ENCODE measurements at regions not wholly inside any gene's neighbourhood (a gene's known extent, or its start where the extent isn't known, plus 50 kb on each side); places are given as distances from the start of the nearest gene placed in this dataset.
A peak's percentile ranks its signal among the peaks of the same experiment; 100 is the strongest.
"Not testable (repeated sequence)": the region's sequence is repeated elsewhere in the genome, so short reads cannot be mapped to it uniquely, and the experiment has no call there.

GRCh38 chr10:121677880-121678279, 79.6 kb upstream of the FGFR2 start:
- H3K4me3 ChIP-seq (ENCODE audit: low read length in 2 of 2), result no peak overlapping the region
- H3K9ac ChIP-seq (ENCODE audit: low read depth in 1 of 2, low read length in 2 of 2), result no peak overlapping the region
- H3K9me3 ChIP-seq (ENCODE audit: control insufficient read depth in 2 of 2, low read length in 2 of 2), result no peaks in the 10 kb centered on the region
- no peaks in the 10 kb centered on the region for H3K36me3 ChIP-seq (ENCODE audit: control insufficient read depth in 2 of 2, insufficient read depth in 2 of 2, low read length in 2 of 2)
- no peaks in the 10 kb centered on the region for H3K27me3 ChIP-seq (ENCODE audit: control insufficient read depth in 2 of 2, insufficient read depth in 2 of 2, low read length in 2 of 2)
- no peak overlapping the region for H3K27ac ChIP-seq (ENCODE audit: low read depth in 2 of 2, low read length in 2 of 2)
- H3K4me1 ChIP-seq (ENCODE audit: control insufficient read depth in 2 of 2, insufficient read depth in 2 of 2, low read length in 2 of 2), result no peaks in the 10 kb centered on the region

DNA sequence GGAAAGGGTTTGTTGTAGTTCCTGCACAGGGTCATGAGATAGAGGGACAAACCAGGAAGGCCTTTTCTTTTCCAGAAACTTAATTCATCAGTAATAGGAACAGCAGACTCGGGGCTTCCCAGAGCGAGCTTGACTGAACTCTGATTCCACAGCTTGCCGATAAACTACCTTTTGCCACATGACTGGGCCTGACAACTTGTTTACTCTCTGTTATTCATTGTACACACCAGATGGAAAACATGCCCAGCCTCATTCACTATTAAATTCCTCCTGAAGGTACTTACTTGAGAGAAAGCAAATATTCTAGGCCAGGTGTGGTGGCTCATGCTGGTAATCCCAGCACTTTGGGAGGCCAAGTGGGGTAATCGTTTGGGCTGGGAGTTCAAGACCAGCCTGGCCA, 77.1 kb upstream of the FGFR2 start:
- Histone ChIP-seq H3K36me3 (ENCODE audit: control insufficient read depth in 2 of 2, insufficient read depth in 2 of 2, low read length in 2 of 2) (no peaks in the 10 kb centered on the region), H3K4me3 (ENCODE audit: low read length in 2 of 2) (no peak overlapping the region)

DNA sequence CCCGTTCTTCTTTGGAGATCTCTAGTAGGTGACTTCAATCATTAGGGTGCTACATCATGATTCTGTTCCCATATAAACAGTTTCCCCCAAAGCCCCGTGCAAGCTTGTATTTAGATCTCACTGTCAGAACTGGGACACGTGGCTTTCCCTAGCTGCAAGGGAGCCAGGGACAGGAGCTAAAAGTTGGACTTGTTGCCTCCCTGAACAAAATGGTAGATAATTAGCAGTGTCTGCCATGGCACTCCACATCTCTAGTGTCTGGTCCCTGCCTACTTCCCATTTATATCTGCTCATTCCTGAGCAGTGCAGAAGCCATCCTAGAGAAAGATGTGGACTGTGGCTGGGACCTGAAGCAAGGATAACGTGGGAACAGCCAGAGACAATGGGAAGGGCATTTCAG, 76.6 kb upstream of the FGFR2 start:
- H3K9ac ChIP-seq (ENCODE audit: low read depth in 1 of 2, low read length in 2 of 2), result no peak overlapping the region
- no peaks in the 10 kb centered on the region for H3K27me3 ChIP-seq (ENCODE audit: control insufficient read depth in 2 of 2, insufficient read depth in 2 of 2, low read length in 2 of 2)
- no peaks in the 10 kb centered on the region for H3K9me3 ChIP-seq (ENCODE audit: control insufficient read depth in 2 of 2, low read length in 2 of 2)
- H3K27ac ChIP-seq (ENCODE audit: low read depth in 2 of 2, low read length in 2 of 2), result no peak overlapping the region
- no peak overlapping the region for H3K4me3 ChIP-seq (ENCODE audit: low read length in 2 of 2)
- no peaks in the 10 kb centered on the region for H3K36me3 ChIP-seq (ENCODE audit: control insufficient read depth in 2 of 2, insufficient read depth in 2 of 2, low read length in 2 of 2)
- no peaks in the 10 kb centered on the region for H3K4me1 ChIP-seq (ENCODE audit: control insufficient read depth in 2 of 2, insufficient read depth in 2 of 2, low read length in 2 of 2)

More for the DNA sequence above, 77.1 kb upstream of the FGFR2 start:
- Histone ChIP-seq H3K27me3 (ENCODE audit: control insufficient read depth in 2 of 2, insufficient read depth in 2 of 2, low read length in 2 of 2) (no peaks in the 10 kb centered on the region), H3K9ac (ENCODE audit: low read depth in 1 of 2, low read length in 2 of 2) (no peak overlapping the region), H3K4me1 (ENCODE audit: control insufficient read depth in 2 of 2, insufficient read depth in 2 of 2, low read length in 2 of 2) (no peaks in the 10 kb centered on the region), H3K9me3 (ENCODE audit: control insufficient read depth in 2 of 2, low read length in 2 of 2) (no peaks in the 10 kb centered on the region), H3K27ac (ENCODE audit: low read depth in 2 of 2, low read length in 2 of 2) (no peak overlapping the region)

DNA sequence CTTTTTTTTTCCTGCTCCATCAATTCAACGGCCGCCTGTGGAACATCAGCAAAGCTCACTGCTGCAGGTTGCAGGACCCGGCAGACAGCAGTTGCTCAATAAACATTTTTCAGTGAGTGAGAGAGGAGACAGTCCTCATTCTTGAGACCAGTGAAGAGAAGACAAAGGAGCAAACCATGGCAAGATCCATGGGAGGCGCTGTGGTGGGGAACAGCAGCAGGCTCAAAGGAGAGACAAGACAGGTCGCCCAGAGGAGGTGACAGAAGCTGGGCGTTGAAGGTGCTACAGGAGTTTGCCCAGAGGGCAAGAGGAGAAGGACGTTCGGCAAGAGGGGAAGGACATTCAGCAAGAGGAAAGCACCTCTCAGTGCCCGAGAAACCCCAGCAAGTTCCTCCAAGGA, 74.5 kb upstream of the FGFR2 start:
- no peak overlapping the region for H3K27ac ChIP-seq (ENCODE audit: low read depth in 2 of 2, low read length in 2 of 2)
- H3K36me3 ChIP-seq (ENCODE audit: control insufficient read depth in 2 of 2, insufficient read depth in 2 of 2, low read length in 2 of 2), result no peaks in the 10 kb centered on the region
- no peak overlapping the region for H3K4me3 ChIP-seq (ENCODE audit: low read length in 2 of 2)
- no peak overlapping the region for H3K9ac ChIP-seq (ENCODE audit: low read depth in 1 of 2, low read length in 2 of 2)
- no peaks in the 10 kb centered on the region for H3K4me1 ChIP-seq (ENCODE audit: control insufficient read depth in 2 of 2, insufficient read depth in 2 of 2, low read length in 2 of 2)
- no peaks in the 10 kb centered on the region for H3K27me3 ChIP-seq (ENCODE audit: control insufficient read depth in 2 of 2, insufficient read depth in 2 of 2, low read length in 2 of 2)
- H3K9me3 ChIP-seq (ENCODE audit: control insufficient read depth in 2 of 2, low read length in 2 of 2), result no peaks in the 10 kb centered on the region

DNA sequence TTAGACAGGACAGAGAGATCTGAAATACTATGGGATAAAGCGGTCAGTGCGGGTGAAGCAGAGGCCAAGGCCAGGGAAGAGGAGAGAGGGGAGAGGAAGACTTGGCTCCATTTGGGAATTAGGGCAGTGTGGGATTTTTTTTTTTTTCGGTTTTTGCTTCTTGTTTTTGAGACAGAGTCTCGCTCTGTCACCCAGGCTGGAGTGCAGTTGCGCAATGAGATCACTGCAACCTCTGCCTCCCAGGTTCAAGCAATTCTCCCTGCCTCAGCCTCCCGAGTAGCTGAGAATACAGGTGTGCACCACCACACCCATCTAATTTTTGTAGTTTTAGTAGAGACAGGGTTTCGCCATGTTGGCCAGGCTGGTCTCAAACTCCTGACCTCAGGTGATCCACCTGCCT, 71.6 kb upstream of the FGFR2 start:
- not testable (repeated sequence) for H3K4me1 ChIP-seq (ENCODE audit: control insufficient read depth in 2 of 2, insufficient read depth in 2 of 2, low read length in 2 of 2); H3K9me3 ChIP-seq (ENCODE audit: control insufficient read depth in 2 of 2, low read length in 2 of 2); H3K4me3 ChIP-seq (ENCODE audit: low read length in 2 of 2); H3K27ac ChIP-seq (ENCODE audit: low read depth in 2 of 2, low read length in 2 of 2); H3K9ac ChIP-seq (ENCODE audit: low read depth in 1 of 2, low read length in 2 of 2); H3K27me3 ChIP-seq (ENCODE audit: control insufficient read depth in 2 of 2, insufficient read depth in 2 of 2, low read length in 2 of 2); H3K36me3 ChIP-seq (ENCODE audit: control insufficient read depth in 2 of 2, insufficient read depth in 2 of 2, low read length in 2 of 2)

- Histone ChIP-seq H3K4me1 (ENCODE audit: control insufficient read depth in 2 of 2, insufficient read depth in 2 of 2, low read length in 2 of 2) (no peaks in the 10 kb centered on the region), H3K9me3 (ENCODE audit: control insufficient read depth in 2 of 2, low read length in 2 of 2) (no peaks in the 10 kb centered on the region), H3K36me3 (ENCODE audit: control insufficient read depth in 2 of 2, insufficient read depth in 2 of 2, low read length in 2 of 2) (no peaks in the 10 kb centered on the region), H3K4me3 (ENCODE audit: low read length in 2 of 2) (no peak overlapping the region), H3K9ac (ENCODE audit: low read depth in 1 of 2, low read length in 2 of 2) (no peak overlapping the region), H3K27me3 (ENCODE audit: control insufficient read depth in 2 of 2, insufficient read depth in 2 of 2, low read length in 2 of 2) (no peaks in the 10 kb centered on the region), H3K27ac (ENCODE audit: low read depth in 2 of 2, low read length in 2 of 2) (no peak overlapping the region)
These were observed 70.8 kb upstream of the FGFR2 start for GRCh38 chr10:121669028-121669374.

DNA sequence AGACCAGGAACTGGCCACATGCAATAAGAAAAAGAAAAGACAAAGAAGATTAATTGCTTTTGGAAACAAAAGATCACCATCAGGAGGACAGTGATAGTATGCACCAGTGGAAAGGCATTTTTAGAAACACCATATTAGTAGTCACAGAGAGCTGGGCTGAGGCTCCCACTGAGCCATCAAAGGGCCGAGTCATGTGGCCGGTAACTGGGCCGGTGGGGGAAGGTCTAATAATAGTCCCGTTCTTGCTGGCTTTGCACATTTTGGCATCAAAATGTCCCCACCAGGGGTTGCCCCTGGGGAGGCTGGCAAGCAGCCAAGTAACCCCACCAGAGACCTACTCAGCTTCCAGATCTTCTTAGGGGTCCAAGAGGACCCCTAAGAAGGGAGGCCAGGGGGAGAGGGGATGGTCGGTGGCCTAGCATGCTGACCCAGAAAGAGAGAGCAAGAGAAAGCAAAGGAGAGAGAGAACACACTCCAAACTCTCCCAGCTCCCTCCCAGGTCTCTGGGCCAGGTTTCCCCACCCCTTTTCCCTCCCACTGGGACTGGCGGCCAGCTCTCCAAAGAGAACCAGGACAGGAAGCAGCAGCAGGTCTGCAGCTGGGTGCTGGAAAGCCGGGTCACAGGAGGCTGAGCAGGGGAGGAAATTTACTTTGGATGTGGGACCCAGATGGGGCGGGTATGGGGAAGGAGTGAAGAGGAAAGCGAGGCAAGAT, 70.2 kb upstream of the FGFR2 start:
- no peak overlapping the region for H3K9ac ChIP-seq (ENCODE audit: low read depth in 1 of 2, low read length in 2 of 2)
- H3K27me3 ChIP-seq (ENCODE audit: control insufficient read depth in 2 of 2, insufficient read depth in 2 of 2, low read length in 2 of 2), result no peaks in the 10 kb centered on the region
- H3K4me1 ChIP-seq (ENCODE audit: control insufficient read depth in 2 of 2, insufficient read depth in 2 of 2, low read length in 2 of 2), result no peaks in the 10 kb centered on the region
- no peaks in the 10 kb centered on the region for H3K9me3 ChIP-seq (ENCODE audit: control insufficient read depth in 2 of 2, low read length in 2 of 2)
- peak overlapping the region in 1 of 2 donors; percentile 41 for H3K27ac ChIP-seq (ENCODE audit: low read depth in 2 of 2, low read length in 2 of 2)
- no peaks in the 10 kb centered on the region for H3K36me3 ChIP-seq (ENCODE audit: control insufficient read depth in 2 of 2, insufficient read depth in 2 of 2, low read length in 2 of 2)
- no peak overlapping the region for H3K4me3 ChIP-seq (ENCODE audit: low read length in 2 of 2)

DNA sequence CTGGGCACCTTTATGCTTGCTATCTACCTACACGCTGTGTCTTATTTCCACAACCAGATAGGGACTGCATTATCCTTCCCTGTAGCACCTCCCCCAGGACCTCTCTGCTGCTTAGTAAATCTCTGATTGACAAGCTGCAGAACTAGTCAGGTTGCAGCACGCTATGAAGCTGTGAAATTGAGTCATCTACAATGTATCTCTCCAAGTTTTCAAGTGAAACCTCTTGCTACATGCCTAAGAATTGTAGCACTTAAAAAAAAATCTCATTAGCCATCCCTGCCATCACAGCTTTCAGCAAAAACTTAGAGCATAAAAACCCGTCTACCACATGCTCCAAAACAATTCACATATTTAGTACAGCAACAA, 69.7 kb upstream of the FGFR2 start:
- Histone ChIP-seq H3K4me1 (ENCODE audit: control insufficient read depth in 2 of 2, insufficient read depth in 2 of 2, low read length in 2 of 2) (no peaks in the 10 kb centered on the region), H3K27ac (ENCODE audit: low read depth in 2 of 2, low read length in 2 of 2) (no peak overlapping the region), H3K27me3 (ENCODE audit: control insufficient read depth in 2 of 2, insufficient read depth in 2 of 2, low read length in 2 of 2) (no peaks in the 10 kb centered on the region), H3K4me3 (ENCODE audit: low read length in 2 of 2) (no peak overlapping the region), H3K9me3 (ENCODE audit: control insufficient read depth in 2 of 2, low read length in 2 of 2) (no peaks in the 10 kb centered on the region), H3K9ac (ENCODE audit: low read depth in 1 of 2, low read length in 2 of 2) (no peak overlapping the region), H3K36me3 (ENCODE audit: control insufficient read depth in 2 of 2, insufficient read depth in 2 of 2, low read length in 2 of 2) (no peaks in the 10 kb centered on the region)

GRCh38 chr10:121665809-121666208, 67.6 kb upstream of the FGFR2 start:
- no peaks in the 10 kb centered on the region for H3K27me3 ChIP-seq (ENCODE audit: control insufficient read depth in 2 of 2, insufficient read depth in 2 of 2, low read length in 2 of 2)
- no peaks in the 10 kb centered on the region for H3K9me3 ChIP-seq (ENCODE audit: control insufficient read depth in 2 of 2, low read length in 2 of 2)
- no peak overlapping the region for H3K4me3 ChIP-seq (ENCODE audit: low read length in 2 of 2)
- H3K36me3 ChIP-seq (ENCODE audit: control insufficient read depth in 2 of 2, insufficient read depth in 2 of 2, low read length in 2 of 2), result no peaks in the 10 kb centered on the region
- H3K27ac ChIP-seq (ENCODE audit: low read depth in 2 of 2, low read length in 2 of 2), result no peak overlapping the region
- no peaks in the 10 kb centered on the region for H3K4me1 ChIP-seq (ENCODE audit: control insufficient read depth in 2 of 2, insufficient read depth in 2 of 2, low read length in 2 of 2)
- no peak overlapping the region for H3K9ac ChIP-seq (ENCODE audit: low read depth in 1 of 2, low read length in 2 of 2)

DNA sequence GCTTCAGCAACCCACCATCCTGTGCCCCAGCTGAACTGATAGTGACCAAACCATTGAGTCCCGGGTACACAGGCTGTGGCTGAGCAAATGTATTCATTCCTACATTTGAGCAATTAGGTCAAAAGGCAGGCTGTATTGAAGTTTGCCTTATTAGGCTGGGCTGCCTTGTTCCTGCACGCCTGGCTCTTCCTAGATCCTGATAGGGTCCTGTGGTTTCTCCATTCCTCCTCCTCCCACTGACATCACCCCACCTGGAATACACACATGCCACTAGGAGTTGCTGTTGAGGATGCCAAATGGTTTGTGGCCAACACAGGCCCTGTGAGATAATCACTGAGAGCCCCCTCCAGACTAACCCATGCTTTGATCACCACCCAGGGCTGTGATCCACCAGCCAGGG, 66.4 kb upstream of the FGFR2 start:
- Histone ChIP-seq H3K36me3 (ENCODE audit: control insufficient read depth in 2 of 2, insufficient read depth in 2 of 2, low read length in 2 of 2) (no peaks in the 10 kb centered on the region), H3K27ac (ENCODE audit: low read depth in 2 of 2, low read length in 2 of 2) (no peak overlapping the region), H3K4me3 (ENCODE audit: low read length in 2 of 2) (no peak overlapping the region), H3K9ac (ENCODE audit: low read depth in 1 of 2, low read length in 2 of 2) (no peak overlapping the region), H3K9me3 (ENCODE audit: control insufficient read depth in 2 of 2, low read length in 2 of 2) (no peaks in the 10 kb centered on the region), H3K27me3 (ENCODE audit: control insufficient read depth in 2 of 2, insufficient read depth in 2 of 2, low read length in 2 of 2) (no peaks in the 10 kb centered on the region), H3K4me1 (ENCODE audit: control insufficient read depth in 2 of 2, insufficient read depth in 2 of 2, low read length in 2 of 2) (no peaks in the 10 kb centered on the region)

All from mucosa of rectum (tissue), 2 donors.